ENCODE measurements at regions not wholly inside any gene's neighbourhood (a gene's known extent, or its start where the extent isn't known, plus 50 kb on each side); places are given as distances from the start of the nearest gene placed in this dataset.

DNA sequence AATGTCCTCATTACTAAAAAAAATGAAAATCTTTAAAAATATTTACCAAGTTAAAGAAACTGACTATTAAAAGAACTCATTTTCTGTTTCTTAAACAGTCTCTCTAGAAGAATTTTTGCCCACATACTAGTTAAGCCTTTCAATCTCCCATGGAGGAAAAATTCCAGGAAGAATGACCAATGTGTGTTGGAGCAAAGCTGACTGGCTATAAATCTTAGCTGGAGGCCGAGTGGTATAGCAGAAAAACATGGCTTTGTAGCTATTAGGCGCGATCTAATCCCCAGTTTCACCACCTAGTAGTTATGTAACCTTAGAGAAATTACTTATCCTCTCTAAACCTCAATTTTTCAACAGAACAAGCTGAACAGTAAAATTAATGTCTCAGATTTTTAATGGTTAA is 135.5 kb upstream of the PRLR start:
- H3K23ac ChIP-seq (ENCODE audit: low read depth, low read length, poor library complexity), result no peak overlapping the region
- no peak overlapping the region for H3K27ac ChIP-seq (replicated peaks; ENCODE audit: low read length)
- no peak overlapping the region for H4K91ac ChIP-seq (ENCODE audit: low read depth, low read length, poor library complexity)
- H3K4me1 ChIP-seq (ENCODE audit: control insufficient read depth in 2 of 2, insufficient read depth in 1 of 2, low read depth in 1 of 2, low read length in 2 of 2), result peaks cover 2 to 10% of the 10 kb centered on the region in 2 donors
- H2AFZ ChIP-seq (ENCODE audit: low read length), result no peak overlapping the region
- no peak overlapping the region for H3K14ac ChIP-seq (ENCODE audit: low read length)
- H2BK15ac ChIP-seq (ENCODE audit: low read length), result no peak overlapping the region
- H2BK120ac ChIP-seq (ENCODE audit: low read depth, low read length), result no peak overlapping the region
- H2BK12ac ChIP-seq (ENCODE audit: low read length), result no peak overlapping the region
- no peak overlapping the region for H3K9ac ChIP-seq (ENCODE audit: low read depth, low read length, poor library complexity)
- H3K18ac ChIP-seq (ENCODE audit: low read length), result no peak overlapping the region
- no peaks in the 10 kb centered on the region for H3K79me1 ChIP-seq (ENCODE audit: low read depth, low read length)
- DNase-seq (ENCODE audit: low spot score), result no peak
- no peak overlapping the region for H2BK5ac ChIP-seq (ENCODE audit: low read length)
- no peak overlapping the region for H3K4me3 ChIP-seq (ENCODE audit: low read length in 2 of 2)
- no peaks in the 10 kb centered on the region for H3K27me3 ChIP-seq (ENCODE audit: control insufficient read depth in 3 of 3, insufficient read depth in 3 of 3, low read depth in 1 of 3, low read length in 3 of 3)
- H3K36me3 ChIP-seq (replicated peaks in 1 of 2; ENCODE audit: control insufficient read depth in 2 of 2, insufficient read depth in 2 of 2, low read length in 2 of 2), result no peaks in the 10 kb centered on the region
- H3K4me2 ChIP-seq (ENCODE audit: insufficient read depth, low read length, poor library complexity, severe bottlenecking), result no peak overlapping the region
- H3K9me3 ChIP-seq (replicated peaks in 1 of 2; ENCODE audit: control insufficient read depth in 2 of 2, insufficient read depth in 1 of 2, low read depth in 1 of 2, low read length in 2 of 2), result no peaks in the 10 kb centered on the region
- H3K4ac ChIP-seq (ENCODE audit: low read length), result no peak overlapping the region
- no peak overlapping the region for H4K8ac ChIP-seq (ENCODE audit: low read depth, low read length)
- WGBS, 2 donors (ENCODE audit: extremely low coverage in 2 of 2, insufficient read length in 2 of 2, insufficient replicate concordance in 1 of 2), result no CpG with 5 or more reads among the region's 3 CpGs
- no peak overlapping the region for H2AK5ac ChIP-seq (ENCODE audit: low read depth, low read length)

DNA sequence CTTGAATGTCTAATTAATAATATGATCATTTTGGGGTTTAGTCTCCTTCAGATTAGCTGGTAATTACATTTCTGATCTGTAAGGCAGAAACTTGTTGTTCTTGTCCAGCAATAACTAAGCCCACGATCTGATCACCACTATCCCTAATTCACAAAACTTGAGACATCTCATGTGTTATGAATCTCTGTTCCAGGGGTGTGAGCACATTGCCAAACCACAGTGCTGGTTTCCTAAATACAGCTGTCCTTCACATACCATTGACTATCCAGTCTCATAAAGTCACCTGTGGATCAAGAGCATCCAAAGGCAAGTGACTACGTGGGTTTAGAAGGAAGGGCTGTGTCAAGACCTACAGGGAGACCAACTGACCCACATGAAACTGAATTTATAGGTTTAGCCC is 134.1 kb upstream of the PRLR start:
- H2AK5ac ChIP-seq (ENCODE audit: low read depth, low read length), result no peak overlapping the region
- H3K79me1 ChIP-seq (ENCODE audit: low read depth, low read length), result no peaks in the 10 kb centered on the region
- H3K36me3 ChIP-seq (replicated peaks in 1 of 2; ENCODE audit: control insufficient read depth in 2 of 2, insufficient read depth in 2 of 2, low read length in 2 of 2), result no peaks in the 10 kb centered on the region
- no peak overlapping the region for H2AFZ ChIP-seq (ENCODE audit: low read length)
- H3K4me2 ChIP-seq (ENCODE audit: insufficient read depth, low read length, poor library complexity, severe bottlenecking), result no peak overlapping the region
- no peak overlapping the region for H3K4ac ChIP-seq (ENCODE audit: low read length)
- no peak overlapping the region for H2BK5ac ChIP-seq (ENCODE audit: low read length)
- H2BK12ac ChIP-seq (ENCODE audit: low read length), result no peak overlapping the region
- H2BK120ac ChIP-seq (ENCODE audit: low read depth, low read length), result no peak overlapping the region
- no peak overlapping the region for H3K27ac ChIP-seq (replicated peaks; ENCODE audit: low read length)
- no peak overlapping the region for H3K14ac ChIP-seq (ENCODE audit: low read length)
- H3K27me3 ChIP-seq (ENCODE audit: control insufficient read depth in 3 of 3, insufficient read depth in 3 of 3, low read depth in 1 of 3, low read length in 3 of 3), result no peaks in the 10 kb centered on the region
- DNase-seq (ENCODE audit: low spot score), result no peak
- WGBS, 2 donors (ENCODE audit: extremely low coverage in 2 of 2, insufficient read length in 2 of 2, insufficient replicate concordance in 1 of 2), result no CpG with 5 or more reads among the region's 2 CpGs
- no peaks in the 10 kb centered on the region for H3K9me3 ChIP-seq (replicated peaks in 1 of 2; ENCODE audit: control insufficient read depth in 2 of 2, insufficient read depth in 1 of 2, low read depth in 1 of 2, low read length in 2 of 2)
- H3K4me1 ChIP-seq (ENCODE audit: control insufficient read depth in 2 of 2, insufficient read depth in 1 of 2, low read depth in 1 of 2, low read length in 2 of 2), result no peaks in the 10 kb centered on the region
- H2BK15ac ChIP-seq (ENCODE audit: low read length), result no peak overlapping the region
- no peak overlapping the region for H4K8ac ChIP-seq (ENCODE audit: low read depth, low read length)
- no peak overlapping the region for H4K91ac ChIP-seq (ENCODE audit: low read depth, low read length, poor library complexity)
- H3K23ac ChIP-seq (ENCODE audit: low read depth, low read length, poor library complexity), result no peak overlapping the region
- H3K18ac ChIP-seq (ENCODE audit: low read length), result no peak overlapping the region
- H3K9ac ChIP-seq (ENCODE audit: low read depth, low read length, poor library complexity), result no peak overlapping the region
- H3K4me3 ChIP-seq (ENCODE audit: low read length in 2 of 2), result no peak overlapping the region

- H4K8ac ChIP-seq (ENCODE audit: low read depth, low read length), result no peak overlapping the region
Measured at GRCh38 chr5:35363387-35363965, 133.2 kb upstream of the PRLR start.

DNA sequence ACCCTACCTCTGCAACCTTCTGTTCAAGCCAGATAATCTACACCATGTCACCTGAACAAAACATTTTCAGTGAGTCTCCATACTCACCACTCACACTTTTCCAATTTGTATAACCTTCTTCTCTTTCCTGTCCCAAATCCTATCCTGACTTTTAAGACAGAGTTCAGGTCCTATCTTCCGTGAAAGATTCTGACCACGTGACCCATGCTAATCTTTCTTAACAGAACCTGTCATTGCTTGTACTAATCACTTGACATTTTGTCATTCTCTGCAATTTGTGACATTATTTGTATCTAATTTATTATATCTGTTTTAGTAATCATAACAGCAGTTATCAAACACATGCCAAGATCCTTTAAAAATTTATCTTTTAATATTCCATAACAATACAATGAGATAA is 132.5 kb upstream of the PRLR start:
- Histone ChIP-seq H3K4me2 (ENCODE audit: insufficient read depth, low read length, poor library complexity, severe bottlenecking) (no peak overlapping the region), H3K18ac (ENCODE audit: low read length) (no peak overlapping the region), H4K8ac (ENCODE audit: low read depth, low read length) (no peak overlapping the region), H3K4me3 (ENCODE audit: low read length in 2 of 2) (no peak overlapping the region), H4K91ac (ENCODE audit: low read depth, low read length, poor library complexity) (no peak overlapping the region), H2BK15ac (ENCODE audit: low read length) (no peak overlapping the region), H3K9ac (ENCODE audit: low read depth, low read length, poor library complexity) (no peak overlapping the region), H2AFZ (ENCODE audit: low read length) (no peak overlapping the region), H3K4ac (ENCODE audit: low read length) (no peak overlapping the region), H2BK120ac (ENCODE audit: low read depth, low read length) (no peak overlapping the region), H2BK5ac (ENCODE audit: low read length) (no peak overlapping the region), H3K27me3 (ENCODE audit: control insufficient read depth in 3 of 3, insufficient read depth in 3 of 3, low read depth in 1 of 3, low read length in 3 of 3) (no peaks in the 10 kb centered on the region), H3K36me3 (replicated peaks in 1 of 2; ENCODE audit: control insufficient read depth in 2 of 2, insufficient read depth in 2 of 2, low read length in 2 of 2) (no peaks in the 10 kb centered on the region), H3K4me1 (ENCODE audit: control insufficient read depth in 2 of 2, insufficient read depth in 1 of 2, low read depth in 1 of 2, low read length in 2 of 2) (no peaks in the 10 kb centered on the region), H3K27ac (replicated peaks; ENCODE audit: low read length) (no peak overlapping the region), H3K9me3 (replicated peaks in 1 of 2; ENCODE audit: control insufficient read depth in 2 of 2, insufficient read depth in 1 of 2, low read depth in 1 of 2, low read length in 2 of 2) (no peaks in the 10 kb centered on the region), H3K23ac (ENCODE audit: low read depth, low read length, poor library complexity) (no peak overlapping the region), H3K79me1 (ENCODE audit: low read depth, low read length) (no peaks in the 10 kb centered on the region), H3K14ac (ENCODE audit: low read length) (no peak overlapping the region), H2BK12ac (ENCODE audit: low read length) (no peak overlapping the region), H2AK5ac (ENCODE audit: low read depth, low read length) (no peak overlapping the region)
- no CpG with 5 or more reads among the region's 2 CpGs for WGBS, 2 donors (ENCODE audit: extremely low coverage in 2 of 2, insufficient read length in 2 of 2, insufficient replicate concordance in 1 of 2)
- no peak for DNase-seq (ENCODE audit: low spot score)

More at GRCh38 chr5:35363387-35363965, 133.2 kb upstream of the PRLR start:
- Histone ChIP-seq H3K4me1 (ENCODE audit: control insufficient read depth in 2 of 2, insufficient read depth in 1 of 2, low read depth in 1 of 2, low read length in 2 of 2) (no peaks in the 10 kb centered on the region), H3K4ac (ENCODE audit: low read length) (no peak overlapping the region), H3K14ac (ENCODE audit: low read length) (no peak overlapping the region), H2AFZ (ENCODE audit: low read length) (no peak overlapping the region), H3K23ac (ENCODE audit: low read depth, low read length, poor library complexity) (no peak overlapping the region), H2AK5ac (ENCODE audit: low read depth, low read length) (no peak overlapping the region), H3K9me3 (replicated peaks in 1 of 2; ENCODE audit: control insufficient read depth in 2 of 2, insufficient read depth in 1 of 2, low read depth in 1 of 2, low read length in 2 of 2) (no peaks in the 10 kb centered on the region), H4K91ac (ENCODE audit: low read depth, low read length, poor library complexity) (no peak overlapping the region), H3K27me3 (ENCODE audit: control insufficient read depth in 3 of 3, insufficient read depth in 3 of 3, low read depth in 1 of 3, low read length in 3 of 3) (no peaks in the 10 kb centered on the region), H3K27ac (replicated peaks; ENCODE audit: low read length) (no peak overlapping the region), H3K9ac (ENCODE audit: low read depth, low read length, poor library complexity) (no peak overlapping the region), H3K4me3 (ENCODE audit: low read length in 2 of 2) (no peak overlapping the region), H3K18ac (ENCODE audit: low read length) (no peak overlapping the region), H3K79me1 (ENCODE audit: low read depth, low read length) (no peaks in the 10 kb centered on the region), H2BK120ac (ENCODE audit: low read depth, low read length) (no peak overlapping the region), H2BK5ac (ENCODE audit: low read length) (no peak overlapping the region), H2BK12ac (ENCODE audit: low read length) (no peak overlapping the region), H2BK15ac (ENCODE audit: low read length) (no peak overlapping the region), H3K36me3 (replicated peaks in 1 of 2; ENCODE audit: control insufficient read depth in 2 of 2, insufficient read depth in 2 of 2, low read length in 2 of 2) (no peaks in the 10 kb centered on the region), H3K4me2 (ENCODE audit: insufficient read depth, low read length, poor library complexity, severe bottlenecking) (no peak overlapping the region)
- no peak for DNase-seq (ENCODE audit: low spot score)
- no CpG with 5 or more reads among the region's 4 CpGs for WGBS, 2 donors (ENCODE audit: extremely low coverage in 2 of 2, insufficient read length in 2 of 2, insufficient replicate concordance in 1 of 2)

Measured in neuronal stem cell (in vitro differentiated cells).